NOMO-1 treated with DMSO at 0.1 percent for 48 hours (cell line): ENCODE measurements at regions not wholly inside any gene's neighbourhood (a gene's known extent, or its start where the extent isn't known, plus 50 kb on each side); places are given as distances from the start of the nearest gene placed in this dataset.

ENCODE experiments used
- DNase-seq: peaks from one replicate; lab custom pipeline; 2025; ENCODE audit not compliant: unreplicated experiment; lab: John Stamatoyannopoulos, UW

DNA sequence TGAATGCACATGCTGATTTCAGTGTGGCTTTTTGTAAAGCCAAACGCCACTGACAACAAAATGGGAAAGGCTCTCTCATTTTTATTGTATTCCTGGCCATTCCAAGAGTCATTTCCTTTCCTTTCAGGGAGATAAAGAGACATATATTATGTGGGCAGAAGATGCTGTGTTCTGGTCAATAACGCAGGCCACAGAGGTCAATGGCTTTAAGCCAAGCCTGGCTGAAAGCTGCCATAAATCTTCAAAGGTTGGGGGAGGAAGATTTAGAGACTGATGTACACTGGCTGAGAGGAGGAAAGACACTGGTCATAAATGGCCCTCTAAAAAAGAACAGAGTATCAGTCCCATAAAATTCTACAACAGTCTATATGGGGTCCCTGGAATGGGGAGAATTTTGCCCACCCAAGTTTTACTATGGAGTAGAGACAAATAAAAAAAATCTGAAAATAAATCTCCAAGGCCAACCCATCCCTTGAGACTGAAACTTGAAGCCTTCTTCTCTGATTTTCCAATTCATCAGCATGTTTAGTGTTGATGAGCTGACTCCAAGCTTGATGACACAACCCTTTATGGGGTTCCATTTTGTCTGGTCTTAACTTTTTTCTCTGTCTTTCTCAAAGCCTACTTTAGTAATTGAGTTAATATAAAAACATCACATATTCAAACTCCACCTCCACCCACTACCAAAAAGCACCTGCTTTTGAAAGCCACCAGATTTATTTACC is 152.1 kb upstream of the SLC24A2 start:
- DNase-seq: no peak

DNA sequence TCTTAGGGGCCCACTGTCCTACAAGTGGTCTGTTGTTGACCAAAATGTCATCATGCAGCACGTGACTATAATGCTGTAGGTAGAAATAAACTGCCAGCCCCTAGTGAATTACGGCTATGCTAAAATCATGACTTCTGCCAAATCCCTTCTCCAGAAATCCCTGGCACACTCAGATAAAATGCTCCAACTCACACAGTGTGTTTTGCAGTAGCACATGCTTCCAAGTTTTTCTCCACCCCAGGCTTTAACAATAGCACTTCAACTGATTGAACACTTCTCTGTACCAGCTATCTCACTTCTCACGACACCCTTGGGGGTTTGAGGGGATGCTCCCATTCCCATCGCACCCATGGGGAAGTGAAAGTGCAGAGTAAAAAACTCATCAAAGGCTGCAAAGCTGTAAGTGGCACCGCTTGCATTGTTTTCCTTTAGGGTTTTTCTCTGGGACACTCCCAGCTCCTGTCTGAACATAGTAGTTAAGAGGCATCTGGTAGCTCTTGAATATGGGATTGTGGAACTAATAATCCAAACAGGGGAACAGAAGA is 151.0 kb upstream of the SLC24A2 start:
- DNase-seq: no peak

DNA sequence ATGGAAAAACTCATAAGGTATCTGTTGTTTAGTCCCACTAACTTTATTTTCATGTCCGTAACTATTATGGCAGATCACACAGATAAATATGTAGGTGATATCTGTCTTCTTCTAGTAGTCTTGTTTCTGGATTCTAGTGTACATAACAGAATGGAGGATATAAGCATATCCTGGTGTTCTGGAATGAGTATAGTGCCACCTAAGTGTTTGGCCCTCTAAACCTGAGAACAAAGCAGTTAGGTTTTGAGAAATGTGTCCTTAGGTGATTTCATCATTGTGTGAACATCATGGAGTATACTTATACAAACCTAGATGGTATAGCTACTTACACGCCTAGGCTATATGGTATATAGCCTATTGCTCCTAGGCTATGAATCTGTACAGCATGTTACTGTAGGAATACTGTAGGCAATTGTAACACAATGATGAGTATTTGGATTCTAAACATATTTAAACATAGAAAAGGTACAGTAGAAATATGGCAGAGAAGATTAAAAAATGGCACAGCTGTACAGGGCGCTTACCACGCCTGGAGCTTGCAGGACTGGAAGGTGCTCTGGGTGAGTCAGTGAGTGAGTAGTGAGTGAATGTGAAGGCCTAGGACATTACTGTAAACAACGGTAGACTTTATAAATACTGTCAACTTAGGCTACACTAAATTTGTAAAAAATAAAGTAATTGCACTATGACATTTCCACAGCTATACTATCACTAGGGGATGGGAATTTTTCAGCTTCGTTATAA is 150.3 kb upstream of the SLC24A2 start:
- DNase-seq: no peak

DNA sequence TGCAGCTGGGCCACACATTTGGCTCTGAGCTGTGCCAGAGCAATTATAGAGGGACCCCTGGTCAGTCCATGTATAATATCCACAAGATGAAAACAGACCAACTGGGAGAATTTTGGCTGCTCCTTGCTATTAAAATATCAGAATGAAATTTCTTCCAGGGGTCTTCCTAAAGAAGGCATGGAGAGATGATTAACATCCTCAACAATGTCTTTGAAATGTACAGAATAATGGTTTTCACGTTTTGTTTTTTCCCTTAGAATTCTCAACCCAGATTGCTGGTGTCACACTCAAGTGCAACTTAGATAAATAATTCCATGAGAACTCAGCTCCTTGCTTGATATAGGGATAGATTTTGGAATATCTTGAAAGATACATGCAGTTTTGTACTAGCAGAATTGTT is 148.3 kb upstream of the SLC24A2 start:
- no peak for DNase-seq

DNA sequence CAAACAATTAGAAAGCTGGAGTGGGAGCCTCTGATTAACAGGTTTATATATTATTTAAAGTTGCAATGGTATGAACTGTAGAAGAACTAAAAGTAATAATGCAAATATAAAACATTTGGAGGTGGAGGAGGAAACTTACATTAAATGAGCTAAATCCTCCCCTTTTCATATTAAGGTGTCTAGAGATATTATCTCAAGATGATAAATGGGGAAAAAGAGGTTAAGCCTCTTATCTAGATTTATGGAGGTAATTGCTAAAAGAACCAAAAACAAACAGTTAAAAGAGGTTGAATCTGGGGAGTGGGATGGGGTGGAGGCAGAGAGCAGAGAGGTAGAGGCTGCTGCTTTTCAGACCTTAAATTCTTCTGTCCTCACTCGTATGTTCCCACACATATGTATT is 147.8 kb upstream of the SLC24A2 start:
- DNase-seq: no peak

DNA sequence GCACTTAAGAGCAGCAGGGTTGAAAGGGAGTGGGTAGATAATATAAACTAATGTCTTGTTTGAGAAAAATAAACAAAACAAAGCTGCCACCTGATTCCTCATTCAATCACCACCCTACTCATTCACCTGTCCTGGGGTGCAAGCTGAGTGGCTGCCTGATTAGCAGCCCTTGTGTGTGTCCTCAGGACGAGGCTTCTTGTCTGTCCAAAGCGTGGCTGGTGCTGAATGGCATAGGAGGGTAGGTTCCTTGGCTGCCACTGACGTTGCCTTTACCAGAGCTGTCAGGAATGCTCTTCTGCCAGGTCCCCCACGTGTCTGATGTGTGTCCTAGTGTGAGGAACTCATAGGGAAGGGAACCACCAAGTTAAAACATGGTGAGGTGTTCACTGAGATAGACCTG is 146.6 kb upstream of the SLC24A2 start:
- DNase-seq: no peak

DNA sequence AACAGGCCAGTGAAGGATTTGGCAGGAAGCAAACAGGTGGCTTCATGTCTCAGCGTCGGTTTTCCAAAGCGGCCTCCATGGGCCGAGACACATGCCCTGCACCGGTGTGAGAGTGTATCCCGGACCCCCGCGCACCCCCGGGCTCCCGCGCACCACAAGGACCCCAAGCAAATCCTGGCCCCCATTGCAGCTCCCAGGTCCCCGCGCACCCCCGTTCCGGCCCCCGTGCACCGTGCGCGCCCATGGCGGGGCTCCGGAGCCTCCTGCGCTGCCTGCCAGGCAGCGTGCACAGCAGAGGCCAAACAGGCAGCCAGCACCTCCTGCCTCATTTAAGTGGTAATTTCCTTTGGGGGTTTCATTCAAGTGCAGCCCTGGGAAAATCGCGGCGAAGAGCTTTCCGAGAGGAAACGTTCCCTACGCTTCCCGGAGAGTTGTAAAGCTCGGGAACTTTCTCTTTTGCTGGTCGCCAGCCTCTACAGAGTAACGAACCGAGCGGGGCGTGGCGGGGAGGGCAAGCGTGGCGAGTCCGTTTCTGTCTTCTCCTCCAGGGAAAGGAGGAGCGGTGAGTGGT is 145.5 kb upstream of the SLC24A2 start:
- no peak for DNase-seq

DNA sequence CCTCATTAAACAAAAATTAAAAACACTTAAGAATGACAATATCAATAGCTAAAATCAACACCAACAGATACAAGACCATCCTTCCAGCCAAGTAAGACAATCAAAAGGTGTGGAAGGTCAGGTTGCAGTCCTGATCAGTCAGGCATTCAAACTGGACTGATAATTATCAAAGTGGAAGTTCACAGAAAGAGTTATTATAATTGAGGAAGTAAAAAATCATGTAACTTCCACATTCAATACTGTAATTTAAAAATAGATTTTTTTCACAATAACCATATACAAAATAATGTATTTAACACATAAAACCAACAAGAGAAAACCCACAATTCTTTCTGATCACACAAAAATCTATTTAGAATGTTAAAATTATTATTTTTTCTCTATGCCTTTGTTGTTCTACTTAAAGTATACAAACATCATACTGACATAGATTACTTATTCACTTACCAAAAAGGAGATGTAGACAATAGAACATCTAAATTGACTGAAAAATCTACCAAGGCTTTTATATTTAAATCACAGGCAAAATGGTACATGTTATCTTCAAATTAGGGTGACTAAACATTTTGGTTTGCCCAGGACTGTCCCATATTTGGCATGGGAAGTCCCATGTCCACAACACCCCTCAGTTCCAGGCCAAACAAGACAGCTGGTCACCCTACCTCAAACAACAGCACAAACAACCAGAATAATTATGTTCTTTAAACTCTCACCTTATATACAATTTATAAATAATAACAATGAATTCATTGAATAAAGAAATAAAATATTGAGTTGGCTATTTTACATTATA is 142.5 kb upstream of the SLC24A2 start:
- DNase-seq: peak; percentile 40

DNA sequence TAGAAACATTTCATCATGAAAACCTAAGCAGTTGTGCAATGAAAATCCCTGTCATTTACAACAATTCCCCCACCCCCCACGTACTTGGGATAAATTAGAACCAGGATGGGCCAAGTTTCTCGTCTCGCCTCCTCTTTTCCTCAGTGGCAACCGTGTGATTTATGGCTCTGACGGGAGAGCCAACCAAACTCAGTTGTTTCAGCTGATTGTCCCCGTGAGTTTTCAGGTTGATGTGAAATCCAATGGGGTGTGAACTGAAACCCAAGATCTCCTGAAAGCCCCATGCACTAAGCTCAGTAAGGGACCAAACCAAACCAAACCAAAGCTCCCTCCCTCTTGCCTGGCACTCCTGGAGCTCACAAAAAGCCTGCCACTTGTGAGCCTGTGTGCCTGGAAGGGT is 138.7 kb upstream of the SLC24A2 start:
- no peak for DNase-seq

DNA sequence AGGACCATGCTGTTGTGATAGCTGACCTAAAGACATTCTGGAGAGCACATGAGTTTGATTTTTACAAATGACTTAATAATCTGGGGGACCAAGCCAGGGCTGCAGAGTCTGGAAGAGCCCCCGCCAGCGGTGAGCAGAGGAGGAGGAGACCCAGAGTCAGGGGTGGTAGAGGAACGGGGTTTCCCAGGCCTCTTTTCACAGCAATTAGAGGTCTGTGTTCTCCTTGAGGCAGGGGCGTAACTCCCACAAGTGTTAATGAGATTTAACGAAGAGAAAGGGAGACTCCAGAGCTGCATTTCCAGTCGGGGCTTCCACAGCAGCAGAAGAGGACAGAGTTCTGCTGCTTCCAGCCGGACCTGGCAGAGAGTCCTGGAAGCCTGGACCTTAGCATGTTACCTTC is 137.9 kb upstream of the SLC24A2 start:
- no peak for DNase-seq

DNA sequence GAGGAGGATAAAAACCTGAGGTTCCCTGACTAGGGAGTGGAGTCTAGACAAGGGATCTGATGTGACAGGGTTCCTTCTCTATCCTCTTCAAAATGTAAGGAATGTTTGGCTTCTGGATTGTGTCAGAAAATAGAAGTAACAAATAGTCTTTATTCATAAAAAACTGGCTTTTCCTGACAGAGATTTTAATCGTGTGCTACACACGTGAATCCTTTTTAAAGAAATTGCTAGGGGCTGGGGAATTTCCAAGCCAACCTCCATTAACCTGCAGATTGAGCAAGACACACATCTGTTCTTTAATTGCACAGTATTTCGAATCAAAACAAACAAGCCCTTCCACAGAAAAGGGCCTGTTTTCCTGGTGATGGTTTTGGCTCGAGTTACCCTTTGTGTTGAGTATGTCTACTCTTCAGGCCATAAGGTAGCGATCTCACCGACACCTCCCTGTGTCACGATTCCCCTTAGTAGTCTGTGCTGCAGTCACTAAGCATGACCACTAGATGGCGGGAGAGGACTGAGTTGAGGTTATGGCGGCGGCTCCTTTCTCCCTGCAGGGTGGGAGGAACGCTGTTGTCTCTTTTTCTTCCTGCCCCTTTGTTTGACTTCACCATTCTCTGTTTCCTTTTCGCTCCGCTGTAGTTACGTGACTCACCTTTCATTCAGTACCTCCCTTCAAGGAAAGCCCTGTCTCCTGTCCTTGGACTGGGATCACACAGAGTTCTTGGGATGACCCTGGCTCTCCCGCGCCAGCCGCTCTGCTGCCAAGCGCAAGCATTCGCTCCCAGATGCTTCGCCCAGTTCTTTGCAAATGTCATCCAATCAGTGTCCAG is 137.1 kb upstream of the SLC24A2 start:
- DNase-seq: peak; percentile 41

DNA sequence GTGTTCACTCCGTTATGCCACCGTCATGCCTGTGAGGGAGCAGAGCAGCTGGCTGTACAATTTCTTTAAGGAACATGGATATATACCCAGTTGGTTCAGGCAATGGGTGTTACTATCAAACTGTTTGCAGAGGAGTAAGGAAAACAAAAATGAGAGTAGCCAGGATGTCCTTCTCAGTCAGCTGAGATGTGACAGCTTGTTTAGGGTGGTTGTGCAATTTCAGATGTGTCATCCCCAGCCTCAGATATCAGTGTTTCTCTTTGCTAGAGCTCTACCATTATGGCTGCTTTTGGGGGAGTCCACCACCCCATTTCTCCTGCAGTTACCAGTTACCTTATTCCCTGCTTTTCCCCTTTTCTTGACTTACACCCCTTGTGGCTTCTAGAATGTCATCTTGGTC is 135.2 kb upstream of the SLC24A2 start:
- peak; percentile 8 for DNase-seq

DNA sequence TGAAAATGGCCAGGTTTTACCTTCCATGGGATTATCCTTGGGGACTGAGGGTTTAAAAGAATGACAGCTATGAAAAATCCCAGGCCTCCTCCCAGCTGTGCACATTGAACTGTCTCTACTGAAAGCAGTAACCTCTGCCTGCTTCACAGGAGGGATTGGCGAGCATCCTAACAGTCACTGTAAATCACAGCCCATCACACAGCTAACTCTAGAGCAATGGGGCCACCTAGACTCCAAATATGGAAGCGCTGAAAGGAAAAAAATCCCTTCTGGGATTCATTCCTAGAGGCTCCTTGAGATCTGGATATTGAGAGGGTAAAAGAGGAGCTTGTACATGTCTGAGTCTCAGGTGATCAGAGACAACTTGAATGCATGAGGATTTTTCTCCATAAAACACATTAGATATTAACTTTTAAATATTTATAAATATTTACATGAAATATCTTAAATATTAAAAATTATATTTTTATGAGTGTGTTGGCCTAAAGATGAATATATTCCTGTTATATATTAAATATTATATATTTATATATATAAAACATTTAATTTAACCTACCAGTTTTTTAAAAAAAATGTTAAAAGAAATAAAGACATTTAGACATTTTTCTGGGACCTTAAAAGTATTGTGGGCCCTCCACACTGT is 133.8 kb upstream of the SLC24A2 start:
- no peak for DNase-seq

DNA sequence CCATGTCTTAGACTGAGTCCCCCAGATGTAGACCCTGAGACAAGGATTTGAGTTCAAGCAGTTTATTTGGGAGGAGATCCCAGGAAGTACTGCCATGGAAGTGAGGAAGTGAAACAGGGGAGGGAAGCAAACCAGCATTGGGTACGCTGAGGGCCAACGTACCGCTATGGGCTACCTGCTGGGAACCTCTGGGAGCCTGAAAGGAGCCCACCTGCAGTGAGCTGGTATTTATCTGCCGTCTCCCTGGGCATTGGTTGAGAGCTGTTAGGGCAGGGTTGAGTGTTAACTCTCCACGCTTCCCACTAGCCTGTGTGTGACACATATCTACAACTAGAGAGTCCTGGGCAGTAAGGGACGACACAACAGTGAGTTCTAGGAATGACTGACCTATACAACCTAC is 131.6 kb upstream of the SLC24A2 start:
- no peak for DNase-seq

DNA sequence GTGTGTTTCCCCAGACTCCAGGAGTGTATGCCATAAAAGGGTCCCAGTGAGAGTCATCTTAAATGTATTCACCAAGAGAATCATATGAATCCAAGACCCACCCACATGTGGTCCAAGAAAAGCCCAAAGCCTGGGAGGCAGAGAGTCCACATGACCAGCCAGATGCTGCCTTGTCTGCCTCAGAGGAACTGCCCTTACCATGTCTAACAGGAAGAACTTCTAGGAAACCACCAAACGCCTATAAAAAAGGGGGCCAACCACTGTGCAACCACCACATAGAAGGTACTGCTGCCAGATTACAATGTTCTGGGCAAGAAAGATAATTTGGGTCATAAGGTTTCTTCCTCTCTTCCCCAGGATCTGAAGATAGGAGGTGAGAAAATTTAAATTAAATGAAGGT is 129.8 kb upstream of the SLC24A2 start:
- no peak for DNase-seq

DNA sequence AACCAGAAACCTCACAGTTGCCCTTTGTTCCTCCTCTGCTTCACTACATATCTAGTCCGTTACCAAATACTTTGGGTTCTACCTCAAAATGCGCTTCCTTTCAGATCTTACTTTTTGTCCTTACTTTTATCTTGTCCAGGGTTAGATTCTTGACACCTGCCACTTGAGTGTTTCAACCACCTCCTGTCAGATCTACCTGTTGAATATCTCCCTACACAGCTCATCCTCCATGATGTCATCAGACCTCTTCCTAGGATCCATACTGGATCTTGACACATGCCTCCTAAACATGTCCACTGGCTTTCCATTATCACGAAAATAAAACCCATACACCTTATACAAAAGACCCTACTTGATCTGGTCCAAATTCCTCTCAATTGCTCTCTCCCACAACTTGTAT is 125.2 kb upstream of the SLC24A2 start:
- DNase-seq: no peak

DNA sequence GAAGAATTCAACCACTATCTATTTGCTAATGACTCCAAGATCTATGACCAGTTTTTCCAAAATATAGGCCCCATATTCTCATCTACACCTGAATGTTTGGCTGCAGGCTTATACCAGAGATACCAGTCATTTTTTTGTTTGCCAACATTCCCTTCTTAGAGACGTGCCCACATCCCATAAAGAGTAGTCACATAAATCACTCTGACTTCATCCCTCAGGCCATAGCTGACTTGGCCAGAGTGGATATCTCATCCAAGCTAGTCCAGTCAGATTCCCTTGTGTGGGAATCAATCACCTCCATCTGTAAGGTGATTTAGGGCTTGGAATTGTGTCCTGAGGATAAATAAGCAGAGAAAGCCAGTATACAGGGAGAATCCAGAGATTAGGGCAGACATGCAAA is 124.3 kb upstream of the SLC24A2 start:
- DNase-seq: no peak

DNA sequence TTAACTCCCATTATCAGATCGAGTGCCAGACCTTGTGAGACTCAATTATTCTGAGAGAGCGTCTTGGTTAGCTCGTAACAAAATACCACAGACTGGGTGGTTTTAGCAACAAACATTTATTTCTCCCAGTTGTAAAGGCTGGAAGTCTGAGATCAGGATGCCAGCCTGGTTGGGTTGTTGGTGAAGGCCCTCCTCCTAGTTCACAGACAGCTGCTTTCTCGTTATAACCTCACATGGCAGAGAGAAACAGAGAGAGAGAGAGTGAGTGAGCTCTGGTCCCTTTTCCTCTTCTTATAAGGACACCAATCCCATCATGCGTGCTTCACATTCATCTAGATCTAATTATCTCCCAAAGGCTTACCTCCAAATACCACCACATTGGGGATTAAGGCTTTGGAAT is 114.2 kb upstream of the SLC24A2 start:
- no peak for DNase-seq

DNA sequence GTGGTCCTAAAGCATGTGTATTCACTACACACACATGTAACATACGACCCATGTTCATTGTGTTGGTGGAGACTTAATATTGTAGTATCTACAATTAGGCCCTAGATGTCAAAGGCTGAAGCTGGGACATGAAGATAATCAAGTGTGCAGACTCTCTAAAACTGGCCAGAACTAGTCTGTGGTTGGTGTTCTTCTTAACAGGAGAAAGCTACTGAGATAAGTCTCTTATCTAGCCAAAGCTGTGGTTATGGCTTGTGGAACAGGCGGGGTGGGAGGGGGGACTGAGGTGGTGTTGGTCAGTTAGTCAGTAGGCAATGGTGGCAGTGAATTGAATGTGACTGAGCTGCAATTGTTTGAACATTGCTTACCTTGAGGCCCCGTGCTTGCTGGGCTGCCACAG is 112.7 kb upstream of the SLC24A2 start:
- DNase-seq: no peak

DNA sequence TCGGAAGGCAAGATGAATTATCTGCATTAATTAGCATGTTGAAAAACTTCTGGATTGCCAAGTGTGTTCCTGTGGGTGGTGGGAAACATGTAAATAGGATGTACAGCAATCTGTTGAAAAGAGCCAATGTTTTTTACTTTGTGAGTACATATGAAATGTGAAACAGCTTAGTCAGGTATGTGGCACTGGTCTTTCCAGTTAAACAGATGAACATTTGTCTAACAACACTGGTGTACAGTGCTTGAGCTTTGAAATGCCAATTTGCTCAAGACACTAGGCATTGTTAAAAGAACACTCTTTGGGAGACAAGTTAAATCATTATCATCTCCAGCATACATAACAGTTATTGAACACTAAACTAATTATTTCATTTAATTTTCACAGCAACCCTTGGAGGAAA is 107.3 kb upstream of the SLC24A2 start:
- no peak for DNase-seq
